HCT116 (cell line): ENCODE measurements at regions not wholly inside any gene's neighbourhood (a gene's known extent, or its start where the extent isn't known, plus 50 kb on each side); places are given as distances from the start of the nearest gene placed in this dataset.

Source experiments
- CEBPB ChIP-seq: IDR thresholded peaks from 2 replicates; pipeline ENCODE4 v1.6.1; 2012; ENCODE audit warnings: low read depth
- EGR1 ChIP-seq: IDR thresholded peaks from 2 replicates; pipeline ENCODE4 v1.6.1; 2012; ENCODE audit warnings: low read depth
- EZH2 ChIP-seq: fragments of 200-600 bp; sonication (generic); IDR thresholded peaks from 2 replicates; pipeline ENCODE4 v1.6.1; 2017; ENCODE audit warnings: antibody characterized with exemption, mixed run types
- EZH2phosphoT487 ChIP-seq: fragments of 200-600 bp; IDR thresholded peaks from 2 replicates; pipeline ENCODE4 v1.6.1; 2018; ENCODE audit warnings: antibody characterized with exemption, borderline replicate concordance
- POLR2A ChIP-seq: IDR thresholded peaks from 2 replicates; pipeline ENCODE4 v1.7.0; 2011; ENCODE audit warnings: borderline replicate concordance; ENCODE audit not compliant: insufficient read depth, insufficient read length; ENCODE audit errors: extremely low read depth
- POLR2AphosphoS5 ChIP-seq: IDR thresholded peaks from 2 replicates; pipeline ENCODE4 v1.6.1; 2011; ENCODE audit warnings: mild to moderate bottlenecking, low read depth, low read length, moderate library complexity
- RAD21 ChIP-seq: IDR thresholded peaks from 2 replicates; pipeline ENCODE4 v1.6.1; 2012; ENCODE audit warnings: low read depth, mild to moderate bottlenecking
- SP1 ChIP-seq: IDR thresholded peaks from 2 replicates; pipeline ENCODE4 v1.6.1; 2012; ENCODE audit warnings: low read depth
- TF ChIP-seq, protein P1 (sequence below): IDR thresholded peaks from 2 replicates; pipeline ENCODE4 v1.6.1; 2012
- TF ChIP-seq, protein P2 (sequence below): IDR thresholded peaks from 2 replicates; pipeline ENCODE4 v1.6.1; 2012
- TF ChIP-seq, protein P3 (sequence below), 3 experiments: fragments of 200-600 bp in 1 of 3; sonication (generic) in 1 of 3; IDR thresholded peaks in 2 of 3; conservative IDR thresholded peaks in 1 of 3; 2 replicates each; pipeline ENCODE4 v1.5.1; 2012 to 2017; ENCODE audit warnings: low read depth in 2 of 3, low read length in 2 of 3, antibody characterized with exemption in 1 of 3, borderline replicate concordance in 1 of 3, control low read depth in 1 of 3, mild to moderate bottlenecking in 1 of 3, mixed read lengths in 1 of 3, mixed run types in 1 of 3, moderate library complexity in 1 of 3; ENCODE audit not compliant: insufficient read depth in 1 of 3
- TF ChIP-seq, protein P4 (sequence below): IDR thresholded peaks from 2 replicates; pipeline ENCODE4 v1.6.1; 2011; ENCODE audit warnings: mild to moderate bottlenecking, low read length, moderate library complexity; ENCODE audit not compliant: insufficient replicate concordance; ENCODE audit errors: extremely low read depth

DNA sequence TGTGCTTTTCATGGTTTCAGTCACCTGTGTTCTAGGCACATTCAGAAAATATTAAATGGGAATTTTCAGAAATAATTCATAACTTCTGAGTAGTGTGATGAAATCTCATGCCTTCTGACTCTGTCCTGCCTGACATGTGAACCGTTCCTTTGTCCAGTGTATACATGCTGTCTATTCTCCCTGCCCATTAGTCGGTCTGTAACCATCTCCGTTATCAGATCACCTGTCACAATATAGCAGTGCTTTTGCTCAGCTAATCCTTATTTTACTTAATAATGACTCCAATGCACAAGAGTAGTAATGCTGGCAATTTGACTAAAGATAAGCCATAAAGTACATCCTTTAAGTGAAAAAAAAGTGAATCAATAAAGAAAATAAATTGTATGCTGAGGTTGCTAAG lies 597.5 kb downstream of the BRINP3 start:
- TF ChIP-seq, protein P1, sequence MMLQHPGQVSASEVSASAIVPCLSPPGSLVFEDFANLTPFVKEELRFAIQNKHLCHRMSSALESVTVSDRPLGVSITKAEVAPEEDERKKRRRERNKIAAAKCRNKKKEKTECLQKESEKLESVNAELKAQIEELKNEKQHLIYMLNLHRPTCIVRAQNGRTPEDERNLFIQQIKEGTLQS: no peak
- TF ChIP-seq POLR2A: no peak
- no peak for TF ChIP-seq EGR1
- TF ChIP-seq, protein P2, sequence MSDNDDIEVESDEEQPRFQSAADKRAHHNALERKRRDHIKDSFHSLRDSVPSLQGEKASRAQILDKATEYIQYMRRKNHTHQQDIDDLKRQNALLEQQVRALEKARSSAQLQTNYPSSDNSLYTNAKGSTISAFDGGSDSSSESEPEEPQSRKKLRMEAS: no peak
- no peak for TF ChIP-seq EZH2phosphoT487
- TF ChIP-seq, protein P3, sequence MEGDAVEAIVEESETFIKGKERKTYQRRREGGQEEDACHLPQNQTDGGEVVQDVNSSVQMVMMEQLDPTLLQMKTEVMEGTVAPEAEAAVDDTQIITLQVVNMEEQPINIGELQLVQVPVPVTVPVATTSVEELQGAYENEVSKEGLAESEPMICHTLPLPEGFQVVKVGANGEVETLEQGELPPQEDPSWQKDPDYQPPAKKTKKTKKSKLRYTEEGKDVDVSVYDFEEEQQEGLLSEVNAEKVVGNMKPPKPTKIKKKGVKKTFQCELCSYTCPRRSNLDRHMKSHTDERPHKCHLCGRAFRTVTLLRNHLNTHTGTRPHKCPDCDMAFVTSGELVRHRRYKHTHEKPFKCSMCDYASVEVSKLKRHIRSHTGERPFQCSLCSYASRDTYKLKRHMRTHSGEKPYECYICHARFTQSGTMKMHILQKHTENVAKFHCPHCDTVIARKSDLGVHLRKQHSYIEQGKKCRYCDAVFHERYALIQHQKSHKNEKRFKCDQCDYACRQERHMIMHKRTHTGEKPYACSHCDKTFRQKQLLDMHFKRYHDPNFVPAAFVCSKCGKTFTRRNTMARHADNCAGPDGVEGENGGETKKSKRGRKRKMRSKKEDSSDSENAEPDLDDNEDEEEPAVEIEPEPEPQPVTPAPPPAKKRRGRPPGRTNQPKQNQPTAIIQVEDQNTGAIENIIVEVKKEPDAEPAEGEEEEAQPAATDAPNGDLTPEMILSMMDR (IDR thresholded peaks at IDR 0.05 in 2 of 3, conservative IDR thresholded peaks at IDR 0.05 in 1 of 3; ENCODE audit: borderline replicate concordance in 1 of 3, insufficient read depth in 1 of 3, low read depth in 2 of 3, low read length in 2 of 3): no peak
- TF ChIP-seq EZH2: no peak
- no peak for TF ChIP-seq POLR2AphosphoS5
- no peak for TF ChIP-seq RAD21
- TF ChIP-seq SP1: no peak
- TF ChIP-seq CEBPB: no peak
- TF ChIP-seq, protein P4, sequence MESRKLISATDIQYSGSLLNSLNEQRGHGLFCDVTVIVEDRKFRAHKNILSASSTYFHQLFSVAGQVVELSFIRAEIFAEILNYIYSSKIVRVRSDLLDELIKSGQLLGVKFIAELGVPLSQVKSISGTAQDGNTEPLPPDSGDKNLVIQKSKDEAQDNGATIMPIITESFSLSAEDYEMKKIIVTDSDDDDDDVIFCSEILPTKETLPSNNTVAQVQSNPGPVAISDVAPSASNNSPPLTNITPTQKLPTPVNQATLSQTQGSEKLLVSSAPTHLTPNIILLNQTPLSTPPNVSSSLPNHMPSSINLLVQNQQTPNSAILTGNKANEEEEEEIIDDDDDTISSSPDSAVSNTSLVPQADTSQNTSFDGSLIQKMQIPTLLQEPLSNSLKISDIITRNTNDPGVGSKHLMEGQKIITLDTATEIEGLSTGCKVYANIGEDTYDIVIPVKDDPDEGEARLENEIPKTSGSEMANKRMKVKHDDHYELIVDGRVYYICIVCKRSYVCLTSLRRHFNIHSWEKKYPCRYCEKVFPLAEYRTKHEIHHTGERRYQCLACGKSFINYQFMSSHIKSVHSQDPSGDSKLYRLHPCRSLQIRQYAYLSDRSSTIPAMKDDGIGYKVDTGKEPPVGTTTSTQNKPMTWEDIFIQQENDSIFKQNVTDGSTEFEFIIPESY: no peak
